Adrenal gland (tissue), 5 donors: ENCODE measurements at regions not wholly inside any gene's neighbourhood (a gene's known extent, or its start where the extent isn't known, plus 50 kb on each side); places are given as distances from the start of the nearest gene placed in this dataset.

ENCODE experiments used
- CTCF ChIP-seq, 6 experiments: fragments of 450-650 bp in 4 of 6; fragments of 200-600 bp in 2 of 6; sonication (generic) in 1 of 6; IDR thresholded peaks; 1 replicate in 5 of 6; 2 replicates in 1 of 6; pipeline versions ENCODE4 v1.5.1 to v1.8.0; 2016 to 2021; ENCODE audit warnings: antibody characterized with exemption in 6 of 6, mild to moderate bottlenecking in 2 of 6, moderate library complexity in 1 of 6
- POLR2A ChIP-seq, 2 donors: fragments of 450-650 bp; IDR thresholded peaks; one replicate each; pipeline ENCODE4 v1.6.1; 2017; ENCODE audit warnings: antibody characterized with exemption in 2 of 2, mild to moderate bottlenecking in 2 of 2, moderate library complexity in 1 of 2
- donor health status: DM: no; HTN: no; CAD: no.

- no peak for TF ChIP-seq CTCF (IDR thresholded peaks at IDR 0.05)
- no peak for TF ChIP-seq POLR2A (IDR thresholded peaks at IDR 0.05)
Observed at GRCh38 chrX:38999099-38999498, 197.8 kb downstream of the MID1IP1 start.
